IMR-90 (cell line): ENCODE measurements at regions not wholly inside any gene's neighbourhood (a gene's known extent, or its start where the extent isn't known, plus 50 kb on each side); places are given as distances from the start of the nearest gene placed in this dataset.

Experiments
- ATAC-seq: fragments of 200-7000 bp; cut with Tn5 transposase; 2 replicates; pipeline ENCODE4 v1.9.1; 2020; ENCODE audit warnings: low read depth, mild to moderate bottlenecking, moderate library complexity
- BruUV-seq: library from RNA; stranded (reverse); fragments of 400-500 nt; replicated peaks from 2 replicates; lab custom pipeline; 2021; lab: Mats Ljungman, UMichigan
- CTCF ChIA-PET: fragments of 300-600 bp; formaldehyde crosslinking; extraction: SDS; loops from one replicate; lab custom pipeline; 2021; ENCODE audit warnings: antibody characterized with exemption; lab: Yijun Ruan, JAX
- POLR2A ChIA-PET: fragments of 300-600 bp; sonication (Branson Sonifier 250); formaldehyde crosslinking; loops from one replicate; lab custom pipeline; 2022; ENCODE audit warnings: antibody characterized with exemption; ENCODE audit not compliant: unreplicated experiment; lab: Charles Lee
- DNase-seq: peaks from one replicate; pipeline ENCODE4 v3.0.0; 2013
- H2AFZ ChIP-seq: replicated peaks from 2 replicates; pipeline ENCODE3; 2013; ENCODE audit warnings: low read length, mild to moderate bottlenecking; ENCODE audit not compliant: poor library complexity
- H2AK5ac ChIP-seq: 2 replicates; pipeline ENCODE4 v1.6.1; 2013; ENCODE audit warnings: low read depth, low read length, inconsistent platforms
- H2AK9ac ChIP-seq: replicated peaks from 2 replicates; pipeline ENCODE3; 2013; ENCODE audit warnings: mild to moderate bottlenecking, low read depth, low read length, moderate library complexity; ENCODE audit not compliant: poor library complexity
- H2BK120ac ChIP-seq: 2 replicates; pipeline ENCODE4 v1.6.1; 2013; ENCODE audit warnings: low read depth, low read length, inconsistent platforms
- H2BK15ac ChIP-seq: 3 replicates; pipeline ENCODE4 v1.6.1; 2013; ENCODE audit warnings: low read depth, low read length, inconsistent platforms
- H2BK20ac ChIP-seq: 2 replicates; pipeline ENCODE4 v1.6.1; 2013; ENCODE audit warnings: low read depth, mild to moderate bottlenecking, inconsistent platforms, low read length, moderate library complexity
- H2BK5ac ChIP-seq: 2 replicates; pipeline ENCODE4 v1.6.1; 2013; ENCODE audit warnings: mild to moderate bottlenecking, low read depth, low read length, inconsistent platforms; ENCODE audit not compliant: poor library complexity, severe bottlenecking
- H3K14ac ChIP-seq: replicated peaks from 2 replicates; pipeline ENCODE4 v1.6.1; 2013; ENCODE audit warnings: low read depth, low read length, inconsistent platforms
- H3K18ac ChIP-seq: 2 replicates; pipeline ENCODE4 v1.6.1; 2013; ENCODE audit warnings: low read depth, low read length, control low read depth
- H3K23ac ChIP-seq: 2 replicates; pipeline ENCODE4 v1.6.1; 2013; ENCODE audit warnings: low read depth, low read length, inconsistent platforms
- H3K27ac ChIP-seq: 2 replicates; pipeline ENCODE4 v1.5.1; 2013; ENCODE audit warnings: mild to moderate bottlenecking, control low read depth, low read length; ENCODE audit not compliant: insufficient read depth
- H3K27me3 ChIP-seq: 2 replicates; pipeline ENCODE4 v1.6.1; 2013; ENCODE audit warnings: low read length; ENCODE audit not compliant: control insufficient read depth, insufficient read depth
- H3K36me3 ChIP-seq: 2 replicates; pipeline ENCODE4 v1.6.1; 2013; ENCODE audit warnings: low read length, mixed read lengths; ENCODE audit not compliant: control insufficient read depth, insufficient read depth
- H3K4ac ChIP-seq: 2 replicates; pipeline ENCODE4 v1.6.1; 2013; ENCODE audit warnings: low read depth, low read length, inconsistent platforms
- H3K4me1 ChIP-seq: 2 replicates; pipeline ENCODE4 v1.6.1; 2013; ENCODE audit warnings: low read length, mixed read lengths; ENCODE audit not compliant: control insufficient read depth, insufficient read depth
- H3K4me2 ChIP-seq: 2 replicates; pipeline ENCODE4 v1.6.1; 2013; ENCODE audit warnings: low read depth, mild to moderate bottlenecking, control low read depth, low read length, moderate library complexity
- H3K4me3 ChIP-seq: 2 replicates; pipeline ENCODE4 v1.5.1; 2013; ENCODE audit warnings: low read depth, mild to moderate bottlenecking, control low read depth, low read length, moderate library complexity; ENCODE audit not compliant: insufficient read depth
- H3K56ac ChIP-seq: 2 replicates; pipeline ENCODE4 v1.6.1; 2013; ENCODE audit warnings: low read length, inconsistent platforms; ENCODE audit not compliant: insufficient read depth; ENCODE audit errors: extremely low read depth
- H3K79me1 ChIP-seq, 2 experiments: 2 replicates each; pipeline ENCODE4 v1.6.1; 2013; ENCODE audit warnings: low read length in 2 of 2, inconsistent platforms in 1 of 2, low read depth in 1 of 2
- H3K9ac ChIP-seq: 2 replicates; pipeline ENCODE4 v1.6.1; 2013; ENCODE audit warnings: low read depth, low read length, control low read depth
- H3K9me1 ChIP-seq: 2 replicates; pipeline ENCODE4 v1.6.1; 2013; ENCODE audit warnings: low read length, inconsistent platforms; ENCODE audit not compliant: insufficient read depth
- H3K9me3 ChIP-seq: 2 replicates; pipeline ENCODE4 v1.6.1; 2013; ENCODE audit warnings: low read length; ENCODE audit not compliant: control insufficient read depth, insufficient read depth
- H4K20me1 ChIP-seq: 2 replicates; pipeline ENCODE4 v1.6.1; 2013; ENCODE audit warnings: low read length, inconsistent platforms; ENCODE audit not compliant: insufficient read depth
- H4K5ac ChIP-seq: 2 replicates; pipeline ENCODE4 v1.6.1; 2013; ENCODE audit warnings: mild to moderate bottlenecking, low read depth, low read length, control low read depth
- H4K8ac ChIP-seq, 2 experiments: 2 replicates each; pipeline ENCODE4 v1.6.1; 2013; ENCODE audit warnings: low read depth in 2 of 2, low read length in 2 of 2, control low read depth in 1 of 2, inconsistent platforms in 1 of 2
- H4K91ac ChIP-seq: 2 replicates; pipeline ENCODE4 v1.6.1; 2013; ENCODE audit warnings: low read depth, low read length, inconsistent platforms; ENCODE audit not compliant: insufficient read depth
- BHLHE40 ChIP-seq: fragments of 150-350 bp; IDR thresholded peaks from 2 replicates; pipeline ENCODE4 v1.6.1; 2016; ENCODE audit warnings: mild to moderate bottlenecking, low read depth, low read length
- CEBPB ChIP-seq: IDR thresholded peaks from 2 replicates; pipeline ENCODE4 v1.6.1; 2012; ENCODE audit warnings: low read depth, low read length, improper control_type of control experiment
- CHD1 ChIP-seq: IDR thresholded peaks from 2 replicates; pipeline ENCODE4 v1.6.1; 2012; ENCODE audit warnings: low read depth, low read length, improper control_type of control experiment
- FOS ChIP-seq: fragments of 150-350 bp; IDR thresholded peaks from 2 replicates; pipeline ENCODE4 v1.6.1; 2016; ENCODE audit warnings: low read depth, low read length
- MAFK ChIP-seq: IDR thresholded peaks from 2 replicates; pipeline ENCODE4 v1.6.1; 2012; ENCODE audit warnings: low read depth, low read length, improper control_type of control experiment
- MAZ ChIP-seq: IDR thresholded peaks from 2 replicates; pipeline ENCODE4 v1.6.1; 2012; ENCODE audit warnings: low read depth, mild to moderate bottlenecking, low read length, improper control_type of control experiment, moderate library complexity, borderline replicate concordance
- MXI1 ChIP-seq: IDR thresholded peaks from 2 replicates; pipeline ENCODE4 v1.6.1; 2012; ENCODE audit warnings: low read depth, mild to moderate bottlenecking, low read length, moderate library complexity, borderline replicate concordance
- NFE2L2 ChIP-seq: fragments of 150-350 bp; IDR thresholded peaks from 2 replicates; pipeline ENCODE4 v1.6.1; 2016; ENCODE audit warnings: low read depth, mild to moderate bottlenecking, low read length
- POLR2A ChIP-seq: IDR thresholded peaks from 2 replicates; pipeline ENCODE4 v1.6.1; 2012; ENCODE audit warnings: mild to moderate bottlenecking, low read depth, low read length
- RAD21 ChIP-seq: IDR thresholded peaks from 2 replicates; pipeline ENCODE4 v1.6.1; 2012; ENCODE audit warnings: low read length, improper control_type of control experiment
- RCOR1 ChIP-seq: IDR thresholded peaks from 2 replicates; pipeline ENCODE4 v1.6.1; 2012; ENCODE audit warnings: mild to moderate bottlenecking, low read length, improper control_type of control experiment; ENCODE audit not compliant: insufficient replicate concordance
- RFX5 ChIP-seq: IDR thresholded peaks from 2 replicates; pipeline ENCODE4 v1.8.0; 2012; ENCODE audit warnings: low read depth, mild to moderate bottlenecking, low read length, moderate library complexity
- SMC3 ChIP-seq: fragments of 150-350 bp; IDR thresholded peaks from 2 replicates; pipeline ENCODE4 v1.6.1; 2016; ENCODE audit warnings: low read depth, mild to moderate bottlenecking, antibody characterized with exemption, low read length, moderate library complexity
- WGBS, 2 experiments: methylation state at CpG; one replicate each; pipeline versions ENCODE4 v1.1.5 to v1.1.7; 2013; ENCODE audit warnings: missing lambda C conversion rate in 2 of 2; ENCODE audit not compliant: insufficient read length in 1 of 2; ENCODE audit errors: extremely low coverage in 2 of 2; 5-methylcytosine and 5-hydroxymethylcytosine counted together
- dilution Hi-C: fragments of 300-500 bp; cut with HindIII; formaldehyde crosslinking; loops from one replicate; pipeline ENCODE4 v1.14.3; 2018; ENCODE audit warnings: low sequenced_read_pairs; ENCODE audit not compliant: unreplicated experiment
- in situ Hi-C: fragments of 300-500 bp; cut with MboI; formaldehyde crosslinking; loops from 3 replicates; pipeline ENCODE4 v1.14.3; 2019; ENCODE audit warnings: low sequenced_read_pairs, inconsistent platforms, mixed read lengths
- intact Hi-C: fragments of 100-400 bp; cut with micrococcal nuclease; formaldehyde crosslinking; loops from 2 replicates; pipeline ENCODE4 v1.10.0; 2022
- TF ChIP-seq, protein P1 (sequence below): fragments of 150-350 bp; IDR thresholded peaks from 2 replicates; pipeline ENCODE4 v1.6.1; 2017; ENCODE audit warnings: mild to moderate bottlenecking, antibody characterized with exemption, low read length, low read depth
- TF ChIP-seq, protein P2 (sequence below): fragments of 150-350 bp; IDR thresholded peaks from 2 replicates; pipeline ENCODE4 v1.6.1; 2016; ENCODE audit warnings: low read depth, mild to moderate bottlenecking, low read length, moderate library complexity, borderline replicate concordance
- TF ChIP-seq, protein P3 (sequence below): conservative IDR thresholded peaks from 2 replicates; pipeline ENCODE4 v1.5.1; 2012; ENCODE audit warnings: mild to moderate bottlenecking, low read depth, low read length, improper control_type of control experiment

DNA sequence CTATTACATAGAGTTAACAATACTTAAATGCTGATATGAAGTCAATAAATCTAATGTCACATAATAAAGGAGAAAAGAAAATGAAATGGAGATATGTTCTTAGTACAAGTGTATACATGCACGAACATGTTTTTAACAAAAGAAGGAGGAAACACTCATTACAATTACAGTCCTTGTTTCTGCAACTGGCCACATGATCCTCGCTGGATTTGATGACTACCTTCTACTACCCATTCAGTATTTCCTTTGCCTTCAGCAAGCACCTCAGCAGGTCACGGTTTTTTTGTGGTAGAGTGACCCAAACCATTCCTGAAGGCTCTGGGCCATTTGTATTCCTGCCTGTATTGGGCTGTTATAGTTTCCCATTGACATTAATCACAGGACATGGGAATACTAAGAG, 172.8 kb upstream of the CXADR start:
- TF ChIP-seq CEBPB = no peak
- TF ChIP-seq RCOR1 = no peak
- TF ChIP-seq MAZ = no peak
- TF ChIP-seq, protein P1, sequence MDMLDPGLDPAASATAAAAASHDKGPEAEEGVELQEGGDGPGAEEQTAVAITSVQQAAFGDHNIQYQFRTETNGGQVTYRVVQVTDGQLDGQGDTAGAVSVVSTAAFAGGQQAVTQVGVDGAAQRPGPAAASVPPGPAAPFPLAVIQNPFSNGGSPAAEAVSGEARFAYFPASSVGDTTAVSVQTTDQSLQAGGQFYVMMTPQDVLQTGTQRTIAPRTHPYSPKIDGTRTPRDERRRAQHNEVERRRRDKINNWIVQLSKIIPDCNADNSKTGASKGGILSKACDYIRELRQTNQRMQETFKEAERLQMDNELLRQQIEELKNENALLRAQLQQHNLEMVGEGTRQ = no peak
- no peak for TF ChIP-seq RFX5
- no peak for TF ChIP-seq MXI1
- TF ChIP-seq SMC3 = no peak
- TF ChIP-seq MAFK = no peak
- TF ChIP-seq, protein P2, sequence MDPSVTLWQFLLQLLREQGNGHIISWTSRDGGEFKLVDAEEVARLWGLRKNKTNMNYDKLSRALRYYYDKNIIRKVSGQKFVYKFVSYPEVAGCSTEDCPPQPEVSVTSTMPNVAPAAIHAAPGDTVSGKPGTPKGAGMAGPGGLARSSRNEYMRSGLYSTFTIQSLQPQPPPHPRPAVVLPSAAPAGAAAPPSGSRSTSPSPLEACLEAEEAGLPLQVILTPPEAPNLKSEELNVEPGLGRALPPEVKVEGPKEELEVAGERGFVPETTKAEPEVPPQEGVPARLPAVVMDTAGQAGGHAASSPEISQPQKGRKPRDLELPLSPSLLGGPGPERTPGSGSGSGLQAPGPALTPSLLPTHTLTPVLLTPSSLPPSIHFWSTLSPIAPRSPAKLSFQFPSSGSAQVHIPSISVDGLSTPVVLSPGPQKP = no peak
- TF ChIP-seq, protein P3, sequence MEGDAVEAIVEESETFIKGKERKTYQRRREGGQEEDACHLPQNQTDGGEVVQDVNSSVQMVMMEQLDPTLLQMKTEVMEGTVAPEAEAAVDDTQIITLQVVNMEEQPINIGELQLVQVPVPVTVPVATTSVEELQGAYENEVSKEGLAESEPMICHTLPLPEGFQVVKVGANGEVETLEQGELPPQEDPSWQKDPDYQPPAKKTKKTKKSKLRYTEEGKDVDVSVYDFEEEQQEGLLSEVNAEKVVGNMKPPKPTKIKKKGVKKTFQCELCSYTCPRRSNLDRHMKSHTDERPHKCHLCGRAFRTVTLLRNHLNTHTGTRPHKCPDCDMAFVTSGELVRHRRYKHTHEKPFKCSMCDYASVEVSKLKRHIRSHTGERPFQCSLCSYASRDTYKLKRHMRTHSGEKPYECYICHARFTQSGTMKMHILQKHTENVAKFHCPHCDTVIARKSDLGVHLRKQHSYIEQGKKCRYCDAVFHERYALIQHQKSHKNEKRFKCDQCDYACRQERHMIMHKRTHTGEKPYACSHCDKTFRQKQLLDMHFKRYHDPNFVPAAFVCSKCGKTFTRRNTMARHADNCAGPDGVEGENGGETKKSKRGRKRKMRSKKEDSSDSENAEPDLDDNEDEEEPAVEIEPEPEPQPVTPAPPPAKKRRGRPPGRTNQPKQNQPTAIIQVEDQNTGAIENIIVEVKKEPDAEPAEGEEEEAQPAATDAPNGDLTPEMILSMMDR = no peak
- TF ChIP-seq BHLHE40 = no peak
- no peak for TF ChIP-seq RAD21
- no peak for TF ChIP-seq FOS
- TF ChIP-seq POLR2A = no peak
- TF ChIP-seq NFE2L2 = no peak
- no peak for TF ChIP-seq CHD1
- no peak overlapping the region for H3K4me2 ChIP-seq
- H3K18ac ChIP-seq = no peak overlapping the region
- H3K36me3 ChIP-seq = no peaks in the 10 kb centered on the region
- in situ Hi-C loops = no loop called here
- DNase-seq (no peak), ATAC-seq (no peak)
- H3K27ac ChIP-seq = no peak overlapping the region
- H3K79me1 ChIP-seq = no peaks in the 10 kb centered on the region
- H3K4me3 ChIP-seq = no peak overlapping the region
- no peak overlapping the region for H3K23ac ChIP-seq
- H2AK9ac ChIP-seq = no peak overlapping the region
- no CpG with 5 or more reads among the region's 3 CpGs for WGBS, 2 experiments
- CTCF ChIA-PET = no interaction called here
- H3K9me1 ChIP-seq = no peaks in the 10 kb centered on the region
- H3K4ac ChIP-seq = no peak overlapping the region
- H2AK5ac ChIP-seq = no peak overlapping the region
- no peak overlapping the region for H3K9ac ChIP-seq
- H4K8ac ChIP-seq = no peak overlapping the region
- BruUV-seq = no TSS peak
- H2BK20ac ChIP-seq = no peak overlapping the region
- H2BK15ac ChIP-seq = no peak overlapping the region
- POLR2A ChIA-PET = no interaction called here
- no peak overlapping the region for H3K56ac ChIP-seq
- no peak overlapping the region for H4K91ac ChIP-seq
- intact Hi-C loops = no loop called here
- H3K27me3 ChIP-seq = no peaks in the 10 kb centered on the region
- no peaks in the 10 kb centered on the region for H4K20me1 ChIP-seq
- H3K9me3 ChIP-seq = no peaks in the 10 kb centered on the region
- H3K4me1 ChIP-seq = no peaks in the 10 kb centered on the region
- dilution Hi-C loops = no loop called here
- H3K14ac ChIP-seq = no peak overlapping the region
- H4K5ac ChIP-seq = no peak overlapping the region
- H2AFZ ChIP-seq = no peak overlapping the region
- no peak overlapping the region for H2BK5ac ChIP-seq
- H2BK120ac ChIP-seq = no peak overlapping the region
